Dermis blood vessel endothelial cell (primary cell): ENCODE measurements at regions not wholly inside any gene's neighbourhood (a gene's known extent, or its start where the extent isn't known, plus 50 kb on each side); places are given as distances from the start of the nearest gene placed in this dataset.
A peak's percentile ranks its signal among the peaks of the same experiment; 100 is the strongest.

Experiments used
- DNase-seq: peaks from one replicate; pipeline ENCODE4 v3.0.0; 2010

DNA sequence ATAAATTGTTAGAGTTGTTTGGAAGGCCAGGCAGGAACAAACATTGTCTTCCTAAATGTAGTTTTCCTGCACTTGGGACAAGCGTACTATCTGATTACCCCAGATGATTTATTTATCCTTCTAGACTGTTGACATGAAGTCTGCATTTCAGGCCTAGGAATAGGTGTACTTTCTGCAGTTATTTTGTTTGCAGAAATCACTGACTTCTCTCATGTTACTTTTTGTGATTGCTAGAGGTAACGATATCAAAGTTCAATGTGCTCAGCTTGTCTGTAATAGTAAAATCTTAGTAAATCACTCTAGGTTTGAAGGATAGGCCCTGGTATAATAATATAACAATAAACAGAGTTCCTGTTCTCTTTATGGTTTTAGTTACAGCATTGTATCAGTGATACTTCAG is 75.4 kb upstream of the HDAC9 start:
- DNase-seq = no peak

DNA sequence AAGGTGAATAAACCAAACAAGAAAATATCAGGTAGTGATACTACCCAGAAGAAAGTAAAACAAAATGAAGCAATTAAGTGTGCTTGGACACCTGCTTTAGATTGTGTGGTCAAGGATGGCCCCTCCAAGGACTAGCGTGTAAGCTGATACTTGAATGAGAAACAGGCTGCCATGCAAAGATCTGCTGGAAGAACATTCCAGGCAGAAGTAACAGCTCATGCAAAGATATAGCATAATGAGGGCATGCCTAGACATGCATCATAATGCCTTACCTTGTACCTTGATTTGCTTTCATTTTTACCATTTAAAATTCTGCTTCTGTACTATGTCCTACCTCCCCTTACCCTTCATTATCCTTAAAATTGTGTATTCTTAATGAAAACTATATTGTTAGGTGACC is 74.8 kb upstream of the HDAC9 start:
- no peak for DNase-seq

DNA sequence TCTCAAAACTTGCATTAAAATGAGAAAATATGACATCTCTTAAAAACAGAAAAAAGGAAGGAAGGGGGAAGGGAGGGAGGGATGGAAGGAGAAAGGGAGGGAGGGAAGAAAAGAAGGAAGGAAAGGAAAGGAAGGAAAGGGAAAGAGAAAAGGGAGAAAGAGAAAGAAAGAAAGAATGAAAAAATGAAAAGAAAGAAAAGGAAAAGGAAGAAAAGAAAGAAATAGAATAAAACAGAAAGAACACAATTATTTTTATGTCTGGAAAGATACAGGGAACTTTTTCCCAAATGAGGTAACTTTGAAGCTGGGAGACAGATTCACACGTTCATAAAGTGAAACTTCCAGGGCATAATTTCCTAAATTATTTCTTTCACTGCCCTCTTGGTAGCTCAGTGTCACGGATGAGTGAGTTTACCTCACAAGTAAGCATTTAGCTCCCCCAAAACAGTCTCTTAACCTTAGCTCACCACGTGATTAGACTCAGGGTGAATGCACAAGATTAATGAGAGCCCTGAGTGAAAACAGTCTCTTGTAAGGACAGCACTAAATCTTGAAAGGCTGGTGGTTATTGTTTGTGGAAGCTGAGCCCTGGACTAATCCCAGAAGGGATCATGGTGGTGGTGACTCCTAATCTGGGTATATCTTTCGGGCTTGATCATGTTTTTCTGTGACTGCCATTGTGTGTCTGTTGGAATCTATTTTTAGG is 74.1 kb upstream of the HDAC9 start:
- DNase-seq = no peak

DNA sequence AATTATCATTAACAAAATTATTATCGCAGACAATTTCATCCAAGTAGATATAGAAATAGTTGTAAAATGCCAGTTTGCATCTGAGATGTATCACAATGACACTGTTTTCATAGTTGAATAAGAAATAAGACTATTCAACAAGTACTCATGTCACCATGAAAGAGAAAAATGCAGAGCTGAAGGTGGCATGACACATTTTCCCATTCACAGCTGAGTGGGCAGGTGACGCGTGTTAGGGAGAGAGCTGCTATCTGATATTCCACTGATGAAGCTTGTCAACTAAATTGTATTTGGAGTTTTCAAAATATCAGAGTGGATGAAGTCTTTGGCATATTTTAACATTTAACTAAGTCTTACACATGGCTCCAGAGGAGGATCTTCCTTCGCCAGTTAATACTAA is 70.3 kb upstream of the HDAC9 start:
- no peak for DNase-seq

DNA sequence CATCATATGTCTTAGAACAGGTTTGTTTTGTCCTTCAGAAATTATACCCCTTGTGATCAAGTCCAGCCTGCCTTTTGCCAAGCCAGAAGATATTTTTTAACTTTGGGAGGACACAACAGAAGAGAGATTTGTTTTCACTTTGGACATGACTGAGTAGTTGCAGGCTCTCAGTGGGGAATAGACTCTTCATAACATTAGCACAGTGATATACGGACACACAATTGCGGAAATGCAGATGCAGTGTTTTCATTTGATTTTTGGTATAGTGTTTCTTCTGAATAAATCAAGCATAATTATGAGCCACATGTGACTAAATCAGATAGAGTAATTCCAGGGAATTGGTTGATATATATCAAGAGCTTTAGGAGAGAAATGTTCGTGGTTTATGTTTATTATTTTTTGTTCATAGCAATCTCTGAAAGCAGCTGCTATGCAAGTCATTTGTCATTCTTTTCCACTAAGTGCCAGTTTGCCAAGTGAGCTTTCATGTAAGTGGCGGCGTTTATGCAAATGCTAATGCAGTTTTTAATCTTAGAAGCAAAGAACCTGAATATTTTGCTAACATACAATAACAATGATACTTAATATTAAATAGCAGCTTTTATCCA is 69.6 kb upstream of the HDAC9 start:
- DNase-seq = no peak

DNA sequence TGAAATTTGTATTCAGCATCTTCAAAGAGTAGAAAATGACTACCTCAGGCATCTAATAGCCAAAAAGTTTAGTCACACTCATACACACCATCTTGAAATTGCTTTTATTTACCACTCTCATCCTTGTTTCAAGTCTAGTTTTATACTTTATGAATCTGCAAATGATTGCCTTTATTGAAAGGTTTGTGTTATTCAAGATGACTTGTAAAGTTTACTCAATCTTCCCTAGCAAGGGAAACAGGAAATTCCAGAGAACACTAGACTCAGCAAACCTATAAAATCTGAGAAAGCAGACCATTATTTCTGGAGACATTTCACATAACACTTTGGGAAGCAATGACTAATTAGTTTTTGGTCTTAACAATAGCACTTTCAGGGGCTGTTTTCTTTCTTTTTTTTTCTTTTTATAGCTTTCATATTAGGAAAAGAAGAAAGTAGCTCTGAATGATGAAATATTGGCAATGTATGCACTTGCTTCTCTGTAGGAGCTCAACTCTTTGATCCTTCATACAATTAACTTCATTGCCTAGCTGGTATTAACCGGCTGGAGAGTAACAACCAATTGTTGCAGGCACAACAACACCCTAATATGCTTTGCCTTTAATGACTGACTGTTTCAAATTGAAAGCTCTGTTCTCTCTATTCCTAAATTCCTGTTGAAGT is 68.9 kb upstream of the HDAC9 start:
- peak; percentile 85 for DNase-seq

DNA sequence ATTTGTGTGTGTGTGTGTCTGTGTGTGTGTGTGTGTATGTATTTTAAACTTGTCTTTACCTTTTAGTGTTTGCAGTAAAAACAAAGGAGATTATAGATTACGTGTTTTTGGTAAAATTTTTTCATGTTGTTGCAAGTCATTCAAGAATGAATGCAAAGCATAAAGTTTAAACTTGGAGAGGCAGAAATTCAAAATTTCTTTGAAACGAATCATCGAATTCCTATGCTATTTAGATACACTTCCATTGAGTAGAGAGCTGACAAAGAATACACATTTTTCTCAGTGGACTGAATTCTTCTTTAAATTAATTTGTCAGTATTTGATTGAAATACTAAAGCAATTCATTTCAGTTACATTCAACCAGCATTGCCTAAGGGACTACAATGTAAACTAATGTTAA is 66.0 kb upstream of the HDAC9 start:
- no peak for DNase-seq

DNA sequence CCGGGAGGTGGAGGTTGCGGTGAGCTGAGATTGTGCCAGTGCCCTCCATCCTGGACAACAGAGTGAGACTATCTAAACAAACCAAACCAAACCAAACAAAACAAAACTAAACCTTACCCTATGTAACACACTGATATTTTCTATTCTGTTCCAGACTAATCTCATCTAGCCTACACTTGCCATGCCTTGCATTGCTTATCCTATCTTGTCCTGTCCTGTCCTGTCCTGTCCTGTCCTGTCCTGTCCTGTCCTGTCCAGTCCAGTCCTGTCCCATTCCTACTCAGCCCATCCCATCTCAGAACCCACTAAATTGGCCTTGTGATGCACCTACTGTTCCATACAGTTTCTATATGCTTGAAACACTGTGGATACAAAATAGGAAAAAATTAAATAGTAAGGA is 64.7 kb upstream of the HDAC9 start:
- no peak for DNase-seq

DNA sequence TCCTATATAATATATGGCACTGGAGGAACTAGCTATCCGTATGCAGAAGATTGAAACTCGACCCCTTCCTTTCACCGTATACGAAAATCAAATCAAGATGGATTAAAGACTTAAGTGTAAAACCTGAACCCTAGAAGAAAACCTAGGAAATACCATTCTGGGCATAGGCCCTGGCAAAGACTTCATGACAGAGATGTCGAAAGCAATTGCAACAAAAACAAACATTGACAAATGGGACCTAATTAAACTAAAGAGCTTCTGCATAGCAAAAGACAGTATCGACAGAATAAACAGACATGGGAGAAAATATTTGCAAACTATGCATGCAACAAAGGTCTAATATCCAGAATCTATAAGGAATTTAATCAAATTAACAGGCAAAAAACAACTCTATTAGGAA is 61.4 kb upstream of the HDAC9 start:
- no peak for DNase-seq

DNA sequence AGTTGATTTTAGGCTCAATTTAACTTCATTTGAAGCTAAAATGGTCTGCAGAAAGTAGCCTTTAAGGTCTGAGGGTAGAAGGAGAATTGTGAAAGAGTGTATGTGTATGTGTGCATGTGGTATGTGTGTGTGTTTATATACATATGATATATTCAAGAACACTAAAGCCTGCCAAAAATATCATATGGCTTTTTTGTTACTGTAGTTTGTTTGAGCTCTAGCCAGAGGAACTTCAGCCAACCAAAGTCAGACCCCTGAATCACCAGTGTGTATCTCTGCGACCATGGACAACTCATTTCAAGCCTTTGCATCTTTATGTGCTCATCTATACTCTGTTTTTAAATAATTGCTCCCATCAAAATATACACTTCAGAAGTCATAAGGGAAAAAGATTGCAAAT is 58.4 kb upstream of the HDAC9 start:
- DNase-seq = no peak

DNA sequence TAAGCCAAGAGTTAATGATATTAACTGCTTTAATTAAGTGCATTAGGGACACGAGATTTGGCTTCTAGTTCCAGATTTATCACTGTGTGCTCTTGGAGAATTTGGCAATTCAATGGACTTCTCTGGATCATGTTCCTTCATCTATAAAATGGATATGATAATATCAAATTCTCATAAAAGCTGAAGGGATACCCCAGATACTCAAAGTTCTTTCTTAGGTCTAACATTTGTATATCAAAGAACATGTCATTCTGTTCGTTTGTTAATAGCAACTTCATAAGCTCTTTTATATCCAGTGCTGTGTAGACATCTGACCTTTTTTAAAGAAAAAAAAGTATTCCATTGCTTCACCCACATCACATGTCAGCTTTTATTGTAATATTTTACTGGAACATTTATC is 54.6 kb upstream of the HDAC9 start:
- no peak for DNase-seq

DNA sequence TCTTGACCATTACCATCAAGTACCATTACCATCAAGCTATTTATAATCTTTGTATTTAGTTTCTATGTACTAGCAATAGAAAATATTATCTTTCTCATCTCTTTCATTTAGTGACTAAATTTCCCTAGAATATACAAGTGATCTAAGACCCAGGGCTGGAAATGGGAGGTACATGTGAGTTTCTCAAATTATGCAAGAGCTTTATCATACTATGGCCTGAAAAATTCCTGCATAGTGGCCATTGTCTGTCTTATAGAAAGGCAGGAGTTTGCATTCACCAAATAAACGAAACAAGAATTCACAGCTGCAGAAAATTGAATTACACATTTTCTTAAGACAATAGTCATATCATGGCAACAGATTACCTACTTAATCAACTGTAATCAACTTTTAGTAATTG is 50.7 kb upstream of the HDAC9 start:
- no peak for DNase-seq

DNA sequence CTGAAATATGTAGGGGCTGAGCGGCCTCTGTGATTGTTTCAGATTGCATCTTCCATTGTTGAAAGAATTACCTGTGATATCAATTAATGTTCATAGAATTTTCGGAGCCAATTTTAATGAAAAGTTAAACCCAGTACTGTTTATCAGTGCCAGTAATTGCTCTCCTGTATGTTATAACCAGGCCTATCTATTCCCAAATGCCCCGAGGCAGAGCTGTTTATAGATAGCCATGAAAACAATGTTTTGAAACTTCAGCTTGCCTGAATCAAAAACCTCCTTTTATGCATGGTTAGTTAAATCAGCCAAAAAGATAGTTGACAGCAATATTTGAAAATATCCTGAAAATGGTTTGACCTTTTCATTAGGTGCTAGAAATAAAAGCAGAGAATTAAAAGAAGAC is 50.1 kb upstream of the HDAC9 start:
- no peak for DNase-seq
